Trophoblast cell (in vitro differentiated cells and primary cell): ENCODE measurements at regions not wholly inside any gene's neighbourhood (a gene's known extent, or its start where the extent isn't known, plus 50 kb on each side); places are given as distances from the start of the nearest gene placed in this dataset.

Source experiments
- DNase-seq, 2 donors: peaks; one replicate each; pipeline ENCODE4 v3.0.0-alpha.2; 2016
- H2AFZ ChIP-seq: 2 replicates; pipeline ENCODE4 v1.6.1; 2013; ENCODE audit warnings: low read length, moderate library complexity, mild to moderate bottlenecking; ENCODE audit not compliant: insufficient read depth, poor library complexity
- H2AK5ac ChIP-seq: 2 replicates; pipeline ENCODE4 v1.6.1; 2013; ENCODE audit warnings: mild to moderate bottlenecking, low read length
- H2BK120ac ChIP-seq: 2 replicates; pipeline ENCODE4 v1.6.1; 2013; ENCODE audit warnings: low read length, mild to moderate bottlenecking, moderate library complexity; ENCODE audit not compliant: insufficient read depth, poor library complexity
- H2BK12ac ChIP-seq: 2 replicates; pipeline ENCODE4 v1.6.1; 2013; ENCODE audit warnings: mild to moderate bottlenecking, low read length, moderate library complexity
- H2BK5ac ChIP-seq: 2 replicates; pipeline ENCODE4 v1.6.1; 2013; ENCODE audit warnings: low read length, low read depth, moderate library complexity, mild to moderate bottlenecking; ENCODE audit not compliant: poor library complexity
- H3K14ac ChIP-seq: 2 replicates; pipeline ENCODE4 v1.6.1; 2013; ENCODE audit warnings: mild to moderate bottlenecking, low read length
- H3K18ac ChIP-seq: 2 replicates; pipeline ENCODE4 v1.6.1; 2013; ENCODE audit warnings: mild to moderate bottlenecking, low read length
- H3K23ac ChIP-seq: 2 replicates; pipeline ENCODE4 v1.6.1; 2013; ENCODE audit warnings: low read length
- H3K27ac ChIP-seq: 2 replicates; pipeline ENCODE4 v1.5.1; 2013; ENCODE audit warnings: low read depth, mild to moderate bottlenecking, inconsistent platforms, low read length, moderate library complexity
- H3K27me3 ChIP-seq: 2 replicates; pipeline ENCODE4 v1.6.1; 2013; ENCODE audit warnings: inconsistent platforms, mild to moderate bottlenecking, low read length, moderate library complexity; ENCODE audit not compliant: insufficient read depth
- H3K36me3 ChIP-seq, 2 experiments: 1 replicate in 1 of 2; 2 replicates in 1 of 2; pipeline ENCODE4 v1.6.1; 2013; ENCODE audit warnings: low read length in 2 of 2, mild to moderate bottlenecking in 2 of 2, moderate library complexity in 1 of 2; ENCODE audit not compliant: insufficient read depth in 2 of 2, control insufficient read depth in 1 of 2
- H3K4ac ChIP-seq: 2 replicates; pipeline ENCODE4 v1.6.1; 2013; ENCODE audit warnings: low read depth, mild to moderate bottlenecking, low read length, moderate library complexity
- H3K4me1 ChIP-seq, 2 experiments: 1 replicate in 1 of 2; 2 replicates in 1 of 2; pipeline ENCODE4 v1.6.1; 2013; ENCODE audit warnings: low read length in 2 of 2, mild to moderate bottlenecking in 2 of 2, moderate library complexity in 1 of 2; ENCODE audit not compliant: insufficient read depth in 2 of 2, control insufficient read depth in 1 of 2
- H3K4me2 ChIP-seq: 2 replicates; pipeline ENCODE4 v1.6.1; 2013; ENCODE audit warnings: inconsistent platforms, mild to moderate bottlenecking, low read length, moderate library complexity
- H3K4me3 ChIP-seq: 2 replicates; pipeline ENCODE4 v1.5.1; 2013; ENCODE audit warnings: mild to moderate bottlenecking, low read depth, low read length, inconsistent platforms
- H3K79me1 ChIP-seq: one replicate; pipeline ENCODE4 v1.6.1; 2013; ENCODE audit warnings: low read length
- H3K79me2 ChIP-seq: 2 replicates; pipeline ENCODE4 v1.6.1; 2013; ENCODE audit warnings: low read length, mild to moderate bottlenecking; ENCODE audit not compliant: control insufficient read depth, insufficient read depth, poor library complexity
- H3K9ac ChIP-seq: 2 replicates; pipeline ENCODE4 v1.6.1; 2013; ENCODE audit warnings: mild to moderate bottlenecking, low read length
- H3K9me3 ChIP-seq: 2 replicates; pipeline ENCODE4 v1.6.1; 2013; ENCODE audit warnings: low read depth, mild to moderate bottlenecking, control low read depth, inconsistent platforms, low read length; ENCODE audit not compliant: insufficient read depth
- H4K12ac ChIP-seq: 2 replicates; pipeline ENCODE4 v1.6.1; 2013; ENCODE audit warnings: low read depth, mild to moderate bottlenecking, low read length, moderate library complexity
- H4K8ac ChIP-seq: 2 replicates; pipeline ENCODE4 v1.6.1; 2013; ENCODE audit warnings: low read depth, mild to moderate bottlenecking, low read length, moderate library complexity
- H4K91ac ChIP-seq: one replicate; pipeline ENCODE4 v1.6.1; 2013; ENCODE audit warnings: low read depth, mild to moderate bottlenecking, low read length, moderate library complexity
- WGBS: extraction: QIAGEN DNeasy Blood & Tissue Kit; methylation state at CpG from one replicate; pipeline ENCODE4 v1.1.7; 2013; ENCODE audit warnings: missing lambda C conversion rate; ENCODE audit not compliant: insufficient read length, insufficient coverage; ENCODE audit errors: extremely low coverage; 5-methylcytosine and 5-hydroxymethylcytosine counted together

DNA sequence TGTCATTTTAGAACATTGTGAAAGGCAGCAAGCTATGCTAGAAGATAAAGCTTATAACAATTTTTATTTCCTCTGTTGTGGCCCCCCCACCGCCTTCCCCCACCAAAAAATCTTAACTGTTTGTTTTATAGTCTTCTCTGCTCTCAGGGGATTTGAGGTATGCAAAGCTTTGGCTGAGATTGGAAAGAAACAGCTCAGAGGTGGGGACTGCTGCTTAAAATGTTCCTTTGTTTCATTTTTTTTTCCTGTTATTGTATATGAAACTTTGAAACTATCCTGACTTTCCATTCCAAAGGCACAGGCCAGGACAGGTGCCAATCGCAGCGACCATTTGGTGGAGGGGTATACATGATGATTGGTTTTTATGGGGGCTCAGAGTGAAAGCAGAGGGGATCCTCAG lies 114.7 kb upstream of the PHACTR1 start:
- Histone ChIP-seq H3K4me3 (no peak overlapping the region), H4K12ac (no peak overlapping the region), H3K23ac (no peak overlapping the region), H3K27ac (no peak overlapping the region), H4K8ac (no peak overlapping the region), H4K91ac (peak overlapping the region; percentile 57), H3K9me3 (no peaks in the 10 kb centered on the region), H3K14ac (no peak overlapping the region), H3K4ac (peak overlapping the region; percentile 63), H2AFZ (no peak overlapping the region), H3K9ac (no peak overlapping the region), H3K79me1 (peaks cover 5% of the 10 kb centered on the region), H2AK5ac (no peak overlapping the region), H3K4me1 (peaks cover 2 to 11% of the 10 kb centered on the region in 2 experiments), H3K4me2 (no peak overlapping the region), H2BK5ac (peak overlapping the region; percentile 42), H3K18ac (no peak overlapping the region), H3K79me2 (no peaks in the 10 kb centered on the region), H3K27me3 (no peaks in the 10 kb centered on the region), H3K36me3 (no peaks in the 10 kb centered on the region), H2BK12ac (peak overlapping the region; percentile 74), H2BK120ac (no peak overlapping the region)
- WGBS, result no CpG with 5 or more reads among the region's 3 CpGs
- DNase-seq, result no peak

DNA sequence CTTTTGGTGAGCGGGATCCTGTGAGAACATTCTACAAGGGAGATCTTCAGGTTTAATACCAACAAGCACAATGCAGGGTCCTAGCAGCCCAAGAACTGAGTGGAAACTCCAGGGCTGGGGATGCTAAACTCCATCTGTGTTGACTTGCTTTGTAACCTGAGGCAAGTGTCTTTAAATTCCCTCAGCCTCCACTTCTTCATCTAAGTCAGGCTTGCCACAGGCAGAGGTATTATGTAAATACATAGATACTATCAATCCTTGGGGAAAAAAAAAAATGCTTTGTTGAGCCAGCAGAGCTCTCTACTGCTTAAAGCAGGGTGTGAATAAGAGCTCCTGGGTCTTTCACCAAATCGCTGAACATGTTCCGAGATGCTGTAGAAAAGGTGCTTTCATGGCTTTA lies 114.2 kb upstream of the PHACTR1 start:
- H4K12ac ChIP-seq, result no peak overlapping the region
- H3K4ac ChIP-seq, result no peak overlapping the region
- DNase-seq, result peak; percentile 15 to 76
- H3K9me3 ChIP-seq, result no peaks in the 10 kb centered on the region
- H3K4me2 ChIP-seq, result no peak overlapping the region
- H3K27me3 ChIP-seq, result no peaks in the 10 kb centered on the region
- no peak overlapping the region for H2AK5ac ChIP-seq
- peak overlapping the region; percentile 55 for H2BK5ac ChIP-seq
- H2AFZ ChIP-seq, result no peak overlapping the region
- no peak overlapping the region for H3K9ac ChIP-seq
- H3K79me1 ChIP-seq, result peaks cover 5% of the 10 kb centered on the region
- WGBS, result no CpG with 5 or more reads among the region's 3 CpGs
- H3K27ac ChIP-seq, result no peak overlapping the region
- no peak overlapping the region for H2BK12ac ChIP-seq
- no peak overlapping the region for H3K23ac ChIP-seq
- H3K4me3 ChIP-seq, result no peak overlapping the region
- no peak overlapping the region for H3K18ac ChIP-seq
- no peak overlapping the region for H2BK120ac ChIP-seq
- H3K36me3 ChIP-seq, result no peaks in the 10 kb centered on the region
- no peak overlapping the region for H4K8ac ChIP-seq
- peaks cover 2 to 11% of the 10 kb centered on the region in 2 experiments for H3K4me1 ChIP-seq
- H3K14ac ChIP-seq, result no peak overlapping the region
- H4K91ac ChIP-seq, result no peak overlapping the region
- no peaks in the 10 kb centered on the region for H3K79me2 ChIP-seq

- no peak overlapping the region for H2AK5ac ChIP-seq
- no peaks in the 10 kb centered on the region for H3K36me3 ChIP-seq
- peaks cover 5% of the 10 kb centered on the region for H3K79me1 ChIP-seq
- no peaks in the 10 kb centered on the region for H3K27me3 ChIP-seq
- no peak overlapping the region for H3K4ac ChIP-seq
- no peaks in the 10 kb centered on the region for H3K79me2 ChIP-seq
- H4K91ac ChIP-seq, result no peak overlapping the region
- H2AFZ ChIP-seq, result no peak overlapping the region
- H2BK120ac ChIP-seq, result no peak overlapping the region
- H3K9me3 ChIP-seq, result no peaks in the 10 kb centered on the region
- H2BK5ac ChIP-seq, result no peak overlapping the region
- H4K12ac ChIP-seq, result no peak overlapping the region
- H3K9ac ChIP-seq, result no peak overlapping the region
- no peak overlapping the region for H2BK12ac ChIP-seq
- peak overlapping the region; percentile 4 for H4K8ac ChIP-seq
- no CpG with 5 or more reads among the region's 6 CpGs for WGBS
- DNase-seq, result peak; percentile 11 to 76
- H3K14ac ChIP-seq, result no peak overlapping the region
- H3K27ac ChIP-seq, result no peak overlapping the region
- no peak overlapping the region for H3K4me3 ChIP-seq
- H3K23ac ChIP-seq, result no peak overlapping the region
- H3K18ac ChIP-seq, result no peak overlapping the region
- H3K4me1 ChIP-seq, result peaks cover 2 to 11% of the 10 kb centered on the region in 2 experiments
- H3K4me2 ChIP-seq, result no peak overlapping the region
These were observed 113.5 kb upstream of the PHACTR1 start for GRCh38 chr6:12602951-12603672.

GRCh38 chr6:12603673-12604049 lies 112.9 kb upstream of the PHACTR1 start:
- H2AFZ ChIP-seq, result no peak overlapping the region
- no peak overlapping the region for H2BK12ac ChIP-seq
- no peak overlapping the region for H3K23ac ChIP-seq
- no peak overlapping the region for H3K14ac ChIP-seq
- no peak overlapping the region for H4K12ac ChIP-seq
- H3K9ac ChIP-seq, result no peak overlapping the region
- H2AK5ac ChIP-seq, result no peak overlapping the region
- peaks cover 5% of the 10 kb centered on the region for H3K79me1 ChIP-seq
- H3K4me3 ChIP-seq, result no peak overlapping the region
- no peaks in the 10 kb centered on the region for H3K27me3 ChIP-seq
- no peak for DNase-seq
- no peak overlapping the region for H3K4me2 ChIP-seq
- H4K8ac ChIP-seq, result no peak overlapping the region
- no CpG with 5 or more reads among the region's 3 CpGs for WGBS
- H3K9me3 ChIP-seq, result no peaks in the 10 kb centered on the region
- H3K36me3 ChIP-seq, result no peaks in the 10 kb centered on the region
- no peaks in the 10 kb centered on the region for H3K79me2 ChIP-seq
- no peak overlapping the region for H3K27ac ChIP-seq
- H3K18ac ChIP-seq, result no peak overlapping the region
- no peak overlapping the region for H3K4ac ChIP-seq
- H2BK5ac ChIP-seq, result no peak overlapping the region
- no peak overlapping the region for H2BK120ac ChIP-seq
- H4K91ac ChIP-seq, result no peak overlapping the region
- H3K4me1 ChIP-seq, result peaks cover 2 to 11% of the 10 kb centered on the region in 2 experiments
